Caco-2 (cell line): ENCODE measurements at regions not wholly inside any gene's neighbourhood (a gene's known extent, or its start where the extent isn't known, plus 50 kb on each side); places are given as distances from the start of the nearest gene placed in this dataset.

Source experiments
- BruUV-seq: library from RNA; stranded (reverse); fragments of 400-500 nt; replicated peaks from 2 replicates; lab custom pipeline; 2021; lab: Mats Ljungman, UMichigan
- CTCF ChIA-PET: fragments of 300-600 bp; sonication (Branson Sonifier 250); formaldehyde crosslinking; loops from one replicate; lab custom pipeline; 2022; ENCODE audit warnings: antibody characterized with exemption; lab: Charles Lee
- POLR2A ChIA-PET: fragments of 300-600 bp; sonication (Branson Sonifier 250); formaldehyde crosslinking; loops from one replicate; lab custom pipeline; 2022; ENCODE audit warnings: antibody characterized with exemption; lab: Charles Lee
- DNase-seq, 2 experiments: peaks; one replicate each; pipeline versions ENCODE4 v3.0.0 to v3.0.0-alpha.2; 2020 to 2022
- H3K27me3 ChIP-seq: replicated peaks from 2 replicates; pipeline ENCODE4 v1.6.0; 2011; ENCODE audit warnings: low read length; ENCODE audit not compliant: control insufficient read depth, insufficient read depth
- H3K36me3 ChIP-seq: 2 replicates; pipeline ENCODE4 v1.5.1; 2011; ENCODE audit warnings: low read length; ENCODE audit not compliant: control insufficient read depth, insufficient read depth
- H3K4me1 ChIP-seq: fragments of 250-450 bp; sonication (Bioruptor Pico); 2 replicates; pipeline ENCODE4 v1.5.1; 2020; ENCODE audit warnings: mild to moderate bottlenecking
- H3K4me3 ChIP-seq: 2 replicates; pipeline ENCODE4 v1.5.1; 2011; ENCODE audit warnings: low read depth, mild to moderate bottlenecking, control low read depth, low read length
- H3K9me3 ChIP-seq: fragments of 250-450 bp; sonication (Bioruptor Pico); 2 replicates; pipeline ENCODE4 v1.5.1; 2020; ENCODE audit warnings: mild to moderate bottlenecking, moderate library complexity
- H3K27ac Mint-ChIP-seq: one replicate; pipeline ENCODE4 v1.8.0; 2022; ENCODE audit warnings: mixed read lengths; ENCODE audit not compliant: unreplicated experiment
- H3K27me3 Mint-ChIP-seq: one replicate; pipeline ENCODE4 v1.8.0; 2022; ENCODE audit warnings: mixed read lengths; ENCODE audit not compliant: insufficient read depth, unreplicated experiment
- H3K36me3 Mint-ChIP-seq: one replicate; pipeline ENCODE4 v1.8.0; 2022; ENCODE audit warnings: mild to moderate bottlenecking, mixed read lengths; ENCODE audit not compliant: insufficient read depth, unreplicated experiment
- H3K4me1 Mint-ChIP-seq: one replicate; pipeline ENCODE4 v1.8.0; 2022; ENCODE audit warnings: low read depth, mixed read lengths; ENCODE audit not compliant: unreplicated experiment
- H3K4me3 Mint-ChIP-seq: one replicate; pipeline ENCODE4 v1.8.0; 2022; ENCODE audit warnings: mild to moderate bottlenecking, moderate library complexity, mixed read lengths; ENCODE audit not compliant: unreplicated experiment
- H3K9me3 Mint-ChIP-seq: one replicate; pipeline ENCODE4 v1.8.0; 2022; ENCODE audit warnings: mixed read lengths; ENCODE audit not compliant: unreplicated experiment
- CTCF ChIP-seq, 2 experiments: fragments of 200-600 bp in 1 of 2; IDR thresholded peaks; 1 replicate in 1 of 2; 2 replicates in 1 of 2; pipeline versions ENCODE4 v1.5.1 to v1.8.0; 2011 to 2022; ENCODE audit warnings: antibody characterized with exemption in 1 of 2, control low read depth in 1 of 2, inconsistent platforms in 1 of 2, low read depth in 1 of 2, low read length in 1 of 2, mild to moderate bottlenecking in 1 of 2, moderate library complexity in 1 of 2; ENCODE audit not compliant: insufficient read depth in 1 of 2, severe bottlenecking in 1 of 2, unreplicated experiment in 1 of 2
- intact Hi-C: fragments of 100-400 bp; cut with micrococcal nuclease; formaldehyde crosslinking; loops from one replicate; pipeline ENCODE4 v1.10.0; 2022; ENCODE audit not compliant: unreplicated experiment

GRCh38 chr20:60486315-60486714 lies 528.1 kb downstream of the CDH26 start:
- H3K4me1 Mint-ChIP-seq, result no peaks in the 10 kb centered on the region
- no peaks in the 10 kb centered on the region for H3K36me3 Mint-ChIP-seq
- Histone ChIP-seq H3K36me3 (no peaks in the 10 kb centered on the region), H3K4me1 (no peaks in the 10 kb centered on the region), H3K27me3 (0 out of 2 replicates have a peak, but pooled peaks cover 1% of the 10 kb centered on the region), H3K4me3 (no peak overlapping the region), H3K9me3 (no peaks in the 10 kb centered on the region)
- peaks cover 42% of the 10 kb centered on the region for H3K27me3 Mint-ChIP-seq
- no peaks in the 10 kb centered on the region for H3K9me3 Mint-ChIP-seq
- TF ChIP-seq CTCF (IDR thresholded peaks at IDR 0.05; ENCODE audit: insufficient read depth in 1 of 2, low read depth in 1 of 2, low read length in 1 of 2, severe bottlenecking in 1 of 2, unreplicated experiment in 1 of 2), result no peak
- POLR2A ChIA-PET, result no interaction called here
- H3K4me3 Mint-ChIP-seq, result no peak overlapping the region
- CTCF ChIA-PET, result no interaction called here
- intact Hi-C loops, result no loop called here
- no peak overlapping the region for H3K27ac Mint-ChIP-seq
- DNase-seq, result no peak
- BruUV-seq, result no TSS peak

GRCh38 chr20:60486937-60487336 lies 528.7 kb downstream of the CDH26 start:
- intact Hi-C loops, result no loop called here
- H3K27me3 Mint-ChIP-seq, result peaks cover 48% of the 10 kb centered on the region
- no peaks in the 10 kb centered on the region for H3K36me3 Mint-ChIP-seq

GRCh38 chr20:60490217-60491050 lies 532.2 kb downstream of the CDH26 start:
- H3K27me3 ChIP-seq, result 0 out of 2 replicates have a peak, but pooled peaks cover 1% of the 10 kb centered on the region
- no peaks in the 10 kb centered on the region for H3K36me3 ChIP-seq
- BruUV-seq, result no TSS peak
- no peaks in the 10 kb centered on the region for H3K4me1 ChIP-seq
- no peak overlapping the region for H3K4me3 ChIP-seq
- Mint-ChIP-seq H3K4me3 (no peak overlapping the region), H3K27ac (no peak overlapping the region), H3K36me3 (no peaks in the 10 kb centered on the region), H3K27me3 (peaks cover 43% of the 10 kb centered on the region), H3K4me1 (no peaks in the 10 kb centered on the region), H3K9me3 (no peaks in the 10 kb centered on the region)
- intact Hi-C loops, result no loop called here
- CTCF ChIA-PET, result no interaction called here
- no peak for DNase-seq
- POLR2A ChIA-PET, result no interaction called here
- no peaks in the 10 kb centered on the region for H3K9me3 ChIP-seq
- TF ChIP-seq CTCF (IDR thresholded peaks at IDR 0.05; ENCODE audit: insufficient read depth in 1 of 2, low read depth in 1 of 2, low read length in 1 of 2, severe bottlenecking in 1 of 2, unreplicated experiment in 1 of 2), result no peak

More at GRCh38 chr20:60486937-60487336, 528.7 kb downstream of the CDH26 start:
- Mint-ChIP-seq H3K9me3 (no peaks in the 10 kb centered on the region), H3K27ac (no peak overlapping the region), H3K4me1 (no peaks in the 10 kb centered on the region), H3K4me3 (no peak overlapping the region)
- BruUV-seq, result no TSS peak
- DNase-seq, result no peak
- Histone ChIP-seq H3K4me3 (no peak overlapping the region), H3K9me3 (no peaks in the 10 kb centered on the region), H3K27me3 (0 out of 2 replicates have a peak, but pooled peaks cover 1% of the 10 kb centered on the region), H3K36me3 (no peaks in the 10 kb centered on the region), H3K4me1 (no peaks in the 10 kb centered on the region)
- ChIA-PET POLR2A (no interaction called here), CTCF (no interaction called here)
- no peak for TF ChIP-seq CTCF (IDR thresholded peaks at IDR 0.05; ENCODE audit: insufficient read depth in 1 of 2, low read depth in 1 of 2, low read length in 1 of 2, severe bottlenecking in 1 of 2, unreplicated experiment in 1 of 2)
